Kidney (tissue), 13 donors: ENCODE measurements at regions not wholly inside any gene's neighbourhood (a gene's known extent, or its start where the extent isn't known, plus 50 kb on each side); places are given as distances from the start of the nearest gene placed in this dataset.

ENCODE experiments used
- DNase-seq, 5 donors: peaks; one replicate each; pipeline ENCODE4 v3.0.0-alpha.2; 2013 to 2020
- FAIRE-seq: peaks from 2 replicates; lab custom pipeline; 2012; peaks lifted over from hg19 to GRCh38; lab: Jason Lieb, UNC
- H3K27ac ChIP-seq, 2 donors: one replicate each; pipeline ENCODE4 v1.7.0; 2013; ENCODE audit warnings: low read depth in 2 of 2, low read length in 2 of 2, inconsistent platforms in 1 of 2
- H3K27me3 ChIP-seq: one replicate; pipeline ENCODE4 v1.7.1; 2013; ENCODE audit warnings: low read length, inconsistent platforms; ENCODE audit not compliant: control insufficient read depth, insufficient read depth
- H3K36me3 ChIP-seq, 3 donors: one replicate each; pipeline versions ENCODE4 v1.7.0 to v1.7.1; 2013; ENCODE audit warnings: low read length in 3 of 3, control low read depth in 1 of 3, inconsistent platforms in 1 of 3; ENCODE audit not compliant: insufficient read depth in 3 of 3, control insufficient read depth in 2 of 3
- H3K4me1 ChIP-seq, 3 donors: one replicate each; pipeline versions ENCODE4 v1.7.0 to v1.7.1; 2013; ENCODE audit warnings: low read length in 3 of 3, inconsistent platforms in 1 of 3, low read depth in 1 of 3; ENCODE audit not compliant: control insufficient read depth in 2 of 3, insufficient read depth in 2 of 3
- H3K4me3 ChIP-seq, 3 donors: one replicate each; pipeline versions ENCODE4 v1.7.0 to v1.8.1; 2013; ENCODE audit warnings: low read length in 3 of 3, control low read depth in 1 of 3, inconsistent platforms in 1 of 3
- H3K9ac ChIP-seq, 3 donors: one replicate each; pipeline versions ENCODE4 v1.7.0 to v1.7.1; 2013; ENCODE audit warnings: low read length in 3 of 3, control low read depth in 1 of 3, inconsistent platforms in 1 of 3
- H3K9me3 ChIP-seq, 3 donors: one replicate each; pipeline versions ENCODE4 v1.7.0 to v1.7.1; 2013; ENCODE audit warnings: low read length in 3 of 3, control low read depth in 1 of 3, inconsistent platforms in 1 of 3; ENCODE audit not compliant: control insufficient read depth in 2 of 3, insufficient read depth in 1 of 3
- intact Hi-C: fragments of 100-400 bp; cut with DNase I; formaldehyde crosslinking; loops from one replicate; pipeline ENCODE4 v1.11.1; 2022
- TF ChIP-seq, protein P1 (sequence below): IDR thresholded peaks from 3 replicates; pipeline ENCODE4 v1.5.1; 2012; ENCODE audit warnings: mild to moderate bottlenecking, moderate library complexity, borderline replicate concordance; ENCODE audit not compliant: insufficient read depth; ENCODE audit errors: extremely low read depth
- donor health status: control.
- donor health status: control.
- donor health status: control.
- donor health status: control.
- donor health status: control.
- donor health status: DM: yes; HTN: yes; CAD: no.
- donor health status: Normal renal cell carcinoma (clear cell type).

DNA sequence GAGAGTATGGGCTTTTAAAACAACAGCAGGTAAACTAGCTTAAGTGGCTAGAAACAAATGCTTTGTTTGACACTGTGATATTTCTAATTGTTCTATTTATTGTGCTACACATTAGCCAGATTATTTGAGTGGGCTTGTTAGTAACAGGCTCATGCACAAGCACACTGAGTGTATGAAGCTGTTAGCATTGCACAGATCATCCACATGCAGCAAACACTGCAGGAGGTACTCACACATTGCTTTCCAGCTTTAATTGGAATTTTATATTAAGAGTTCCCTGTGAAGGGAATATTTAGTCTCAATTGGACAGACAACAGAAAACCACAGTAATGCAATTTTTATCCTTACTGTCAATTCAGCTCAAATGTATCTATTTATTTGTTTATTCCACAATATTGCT lies 92.9 kb upstream of the ZNF804B start:
- Histone ChIP-seq H3K27me3 (no peaks in the 10 kb centered on the region), H3K36me3 (no peaks in the 10 kb centered on the region), H3K9ac (no peak overlapping the region), H3K9me3 (no peaks in the 10 kb centered on the region), H3K27ac (no peak overlapping the region), H3K4me3 (no peak overlapping the region), H3K4me1 (no peaks in the 10 kb centered on the region)
- TF ChIP-seq, protein P1, sequence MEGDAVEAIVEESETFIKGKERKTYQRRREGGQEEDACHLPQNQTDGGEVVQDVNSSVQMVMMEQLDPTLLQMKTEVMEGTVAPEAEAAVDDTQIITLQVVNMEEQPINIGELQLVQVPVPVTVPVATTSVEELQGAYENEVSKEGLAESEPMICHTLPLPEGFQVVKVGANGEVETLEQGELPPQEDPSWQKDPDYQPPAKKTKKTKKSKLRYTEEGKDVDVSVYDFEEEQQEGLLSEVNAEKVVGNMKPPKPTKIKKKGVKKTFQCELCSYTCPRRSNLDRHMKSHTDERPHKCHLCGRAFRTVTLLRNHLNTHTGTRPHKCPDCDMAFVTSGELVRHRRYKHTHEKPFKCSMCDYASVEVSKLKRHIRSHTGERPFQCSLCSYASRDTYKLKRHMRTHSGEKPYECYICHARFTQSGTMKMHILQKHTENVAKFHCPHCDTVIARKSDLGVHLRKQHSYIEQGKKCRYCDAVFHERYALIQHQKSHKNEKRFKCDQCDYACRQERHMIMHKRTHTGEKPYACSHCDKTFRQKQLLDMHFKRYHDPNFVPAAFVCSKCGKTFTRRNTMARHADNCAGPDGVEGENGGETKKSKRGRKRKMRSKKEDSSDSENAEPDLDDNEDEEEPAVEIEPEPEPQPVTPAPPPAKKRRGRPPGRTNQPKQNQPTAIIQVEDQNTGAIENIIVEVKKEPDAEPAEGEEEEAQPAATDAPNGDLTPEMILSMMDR = no peak
- FAIRE-seq = no peak
- DNase-seq = no peak
- intact Hi-C loops = no loop called here

DNA sequence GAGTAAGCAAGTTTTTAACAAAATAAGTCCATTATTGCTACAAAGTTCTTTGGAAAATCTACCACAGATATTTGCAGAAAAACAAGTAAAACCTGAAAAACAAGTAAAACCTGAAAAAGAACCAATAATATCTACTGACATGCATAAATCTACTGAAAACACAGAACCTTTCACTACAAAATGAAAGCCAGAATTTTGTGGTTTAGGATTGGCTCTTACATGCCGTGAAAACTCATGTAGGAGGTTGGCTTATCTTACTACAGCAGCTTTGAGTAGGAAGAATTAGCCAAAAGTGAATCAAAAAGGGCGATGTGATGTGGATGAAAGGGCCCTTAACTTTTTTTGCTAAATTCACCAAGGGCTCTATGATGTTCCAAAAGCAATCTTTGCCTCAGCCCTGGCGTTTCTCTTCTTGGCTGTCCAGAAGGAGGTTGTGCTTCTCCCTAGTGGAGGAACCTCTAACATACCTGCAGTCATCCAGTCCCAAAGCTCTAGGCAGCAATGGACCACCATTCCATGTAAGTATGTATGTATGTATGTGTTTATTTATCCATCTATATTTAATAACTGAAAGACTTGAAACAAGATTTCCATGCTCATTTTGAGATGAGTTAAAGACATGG lies 93.5 kb upstream of the ZNF804B start:
- H3K27ac ChIP-seq = no peak overlapping the region
- no peak overlapping the region for H3K4me3 ChIP-seq
- no peak for FAIRE-seq

DNA sequence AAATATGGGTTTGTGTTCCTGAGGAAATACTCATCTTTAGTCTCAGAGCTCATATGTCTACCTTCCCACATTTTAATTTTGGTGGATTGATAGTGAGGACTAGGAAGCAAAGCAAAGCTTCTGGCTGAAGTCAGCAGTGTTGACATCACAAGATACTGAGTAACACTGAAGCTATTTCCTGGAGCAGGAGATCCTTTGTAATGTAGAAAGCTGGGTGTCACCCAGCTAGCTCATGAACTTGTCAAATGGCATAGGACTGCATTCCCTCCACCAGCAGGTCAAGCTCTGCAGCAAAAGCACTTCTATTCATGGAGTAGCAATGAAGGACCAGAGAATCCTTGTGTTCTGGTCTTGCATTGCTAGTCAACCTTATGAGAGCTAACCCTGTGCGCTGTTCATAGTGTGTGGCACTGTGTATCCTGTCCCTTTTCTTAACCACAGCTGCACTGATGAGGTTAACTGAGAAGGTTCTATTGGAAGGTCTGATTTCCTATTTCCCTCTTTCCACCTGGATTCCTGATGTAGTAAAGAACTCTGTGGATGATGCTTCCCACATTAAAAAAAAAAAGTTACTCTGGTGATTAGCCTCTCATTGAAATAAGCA lies 94.8 kb upstream of the ZNF804B start:
- no peaks in the 10 kb centered on the region for H3K27me3 ChIP-seq
- intact Hi-C loops = no loop called here
- TF ChIP-seq, protein P1 = no peak
- peak in 1 of 5 donors; percentile 1 for DNase-seq
- no peaks in the 10 kb centered on the region for H3K36me3 ChIP-seq
- no peak overlapping the region for H3K27ac ChIP-seq
- FAIRE-seq = no peak
- no peak overlapping the region for H3K4me3 ChIP-seq
- no peaks in the 10 kb centered on the region for H3K9me3 ChIP-seq
- H3K9ac ChIP-seq = no peak overlapping the region
- H3K4me1 ChIP-seq = no peaks in the 10 kb centered on the region

More for the DNA sequence above, 93.5 kb upstream of the ZNF804B start:
- Histone ChIP-seq H3K9me3 (no peaks in the 10 kb centered on the region), H3K27me3 (no peaks in the 10 kb centered on the region), H3K36me3 (no peaks in the 10 kb centered on the region), H3K9ac (no peak overlapping the region), H3K4me1 (no peaks in the 10 kb centered on the region)
- DNase-seq = peak in 1 of 5 donors; percentile 3
- intact Hi-C loops = no loop called here
- TF ChIP-seq, protein P1 = no peak
